ENCODE measurements at regions not wholly inside any gene's neighbourhood (a gene's known extent, or its start where the extent isn't known, plus 50 kb on each side); places are given as distances from the start of the nearest gene placed in this dataset.

DNA sequence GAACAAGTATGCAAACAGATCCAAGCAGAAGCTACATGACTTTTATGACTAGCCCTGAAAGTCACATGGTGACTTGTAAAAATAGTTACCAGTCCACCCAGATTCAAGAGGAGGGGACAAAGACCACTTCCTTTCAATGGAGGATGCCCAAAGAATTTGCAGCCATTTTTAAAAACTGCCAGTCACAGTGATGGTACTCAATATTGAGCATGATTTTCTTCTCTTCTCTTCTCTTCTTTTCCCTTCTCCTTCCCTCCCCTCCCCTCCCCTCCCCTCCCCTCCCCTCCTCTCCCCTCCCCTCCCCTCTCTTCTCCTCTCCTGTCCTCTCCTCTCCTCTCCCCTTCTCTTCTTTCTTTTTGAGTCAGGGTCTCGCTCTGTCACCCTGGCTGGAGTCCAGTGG lies 286.9 kb downstream of the PARP8 start:
- TF ChIP-seq, protein P1, sequence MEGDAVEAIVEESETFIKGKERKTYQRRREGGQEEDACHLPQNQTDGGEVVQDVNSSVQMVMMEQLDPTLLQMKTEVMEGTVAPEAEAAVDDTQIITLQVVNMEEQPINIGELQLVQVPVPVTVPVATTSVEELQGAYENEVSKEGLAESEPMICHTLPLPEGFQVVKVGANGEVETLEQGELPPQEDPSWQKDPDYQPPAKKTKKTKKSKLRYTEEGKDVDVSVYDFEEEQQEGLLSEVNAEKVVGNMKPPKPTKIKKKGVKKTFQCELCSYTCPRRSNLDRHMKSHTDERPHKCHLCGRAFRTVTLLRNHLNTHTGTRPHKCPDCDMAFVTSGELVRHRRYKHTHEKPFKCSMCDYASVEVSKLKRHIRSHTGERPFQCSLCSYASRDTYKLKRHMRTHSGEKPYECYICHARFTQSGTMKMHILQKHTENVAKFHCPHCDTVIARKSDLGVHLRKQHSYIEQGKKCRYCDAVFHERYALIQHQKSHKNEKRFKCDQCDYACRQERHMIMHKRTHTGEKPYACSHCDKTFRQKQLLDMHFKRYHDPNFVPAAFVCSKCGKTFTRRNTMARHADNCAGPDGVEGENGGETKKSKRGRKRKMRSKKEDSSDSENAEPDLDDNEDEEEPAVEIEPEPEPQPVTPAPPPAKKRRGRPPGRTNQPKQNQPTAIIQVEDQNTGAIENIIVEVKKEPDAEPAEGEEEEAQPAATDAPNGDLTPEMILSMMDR (IDR thresholded peaks at IDR 0.05; ENCODE audit: insufficient read depth, low read length), result no peak
- no peak for TF ChIP-seq POLR2AphosphoS5 (IDR thresholded peaks at IDR 0.05; ENCODE audit: low read depth)
- TF ChIP-seq SPI1 (IDR thresholded peaks at IDR 0.05; ENCODE audit: borderline replicate concordance, low read depth), result no peak
- TF ChIP-seq, protein P2, sequence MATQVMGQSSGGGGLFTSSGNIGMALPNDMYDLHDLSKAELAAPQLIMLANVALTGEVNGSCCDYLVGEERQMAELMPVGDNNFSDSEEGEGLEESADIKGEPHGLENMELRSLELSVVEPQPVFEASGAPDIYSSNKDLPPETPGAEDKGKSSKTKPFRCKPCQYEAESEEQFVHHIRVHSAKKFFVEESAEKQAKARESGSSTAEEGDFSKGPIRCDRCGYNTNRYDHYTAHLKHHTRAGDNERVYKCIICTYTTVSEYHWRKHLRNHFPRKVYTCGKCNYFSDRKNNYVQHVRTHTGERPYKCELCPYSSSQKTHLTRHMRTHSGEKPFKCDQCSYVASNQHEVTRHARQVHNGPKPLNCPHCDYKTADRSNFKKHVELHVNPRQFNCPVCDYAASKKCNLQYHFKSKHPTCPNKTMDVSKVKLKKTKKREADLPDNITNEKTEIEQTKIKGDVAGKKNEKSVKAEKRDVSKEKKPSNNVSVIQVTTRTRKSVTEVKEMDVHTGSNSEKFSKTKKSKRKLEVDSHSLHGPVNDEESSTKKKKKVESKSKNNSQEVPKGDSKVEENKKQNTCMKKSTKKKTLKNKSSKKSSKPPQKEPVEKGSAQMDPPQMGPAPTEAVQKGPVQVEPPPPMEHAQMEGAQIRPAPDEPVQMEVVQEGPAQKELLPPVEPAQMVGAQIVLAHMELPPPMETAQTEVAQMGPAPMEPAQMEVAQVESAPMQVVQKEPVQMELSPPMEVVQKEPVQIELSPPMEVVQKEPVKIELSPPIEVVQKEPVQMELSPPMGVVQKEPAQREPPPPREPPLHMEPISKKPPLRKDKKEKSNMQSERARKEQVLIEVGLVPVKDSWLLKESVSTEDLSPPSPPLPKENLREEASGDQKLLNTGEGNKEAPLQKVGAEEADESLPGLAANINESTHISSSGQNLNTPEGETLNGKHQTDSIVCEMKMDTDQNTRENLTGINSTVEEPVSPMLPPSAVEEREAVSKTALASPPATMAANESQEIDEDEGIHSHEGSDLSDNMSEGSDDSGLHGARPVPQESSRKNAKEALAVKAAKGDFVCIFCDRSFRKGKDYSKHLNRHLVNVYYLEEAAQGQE (IDR thresholded peaks at IDR 0.05; ENCODE audit: insufficient replicate concordance, low read depth), result no peak
- no peak for TF ChIP-seq GABPA (IDR thresholded peaks at IDR 0.05; ENCODE audit: low read depth)
